ENCODE measurements at regions not wholly inside any gene's neighbourhood (a gene's known extent, or its start where the extent isn't known, plus 50 kb on each side); places are given as distances from the start of the nearest gene placed in this dataset.
"Not testable (repeated sequence)": the region's sequence is repeated elsewhere in the genome, so short reads cannot be mapped to it uniquely, and the experiment has no call there.

GRCh38 chr6:81624453-81624852 lies 128.0 kb downstream of the TENT5A start:
- no peak for DNase-seq (ENCODE audit: low read depth)

- DNase-seq (ENCODE audit: low read depth): no peak
These were observed 129.2 kb downstream of the TENT5A start for GRCh38 chr6:81623106-81623759.

GRCh38 chr6:81621816-81622395 lies 130.6 kb downstream of the TENT5A start:
- no peak for DNase-seq (ENCODE audit: low read depth)

- no peak for DNase-seq (ENCODE audit: low read depth)
These were observed 138.2 kb downstream of the TENT5A start for GRCh38 chr6:81614292-81614691.

GRCh38 chr6:81613606-81614005 lies 138.9 kb downstream of the TENT5A start:
- DNase-seq (ENCODE audit: low read depth): no peak

- DNase-seq (ENCODE audit: low read depth): no peak
These were observed 140.3 kb downstream of the TENT5A start for GRCh38 chr6:81612136-81612535.

GRCh38 chr6:81609736-81610135 lies 142.7 kb downstream of the TENT5A start:
- DNase-seq (ENCODE audit: low read depth): no peak

GRCh38 chr6:81608776-81609175 lies 143.7 kb downstream of the TENT5A start:
- DNase-seq (ENCODE audit: low read depth): no peak

- no peak for DNase-seq (ENCODE audit: low read depth)
These were observed 145.5 kb downstream of the TENT5A start for GRCh38 chr6:81606965-81607381.

- no peak for DNase-seq (ENCODE audit: low read depth)
These were observed 147.0 kb downstream of the TENT5A start for GRCh38 chr6:81605526-81605925.

DNA sequence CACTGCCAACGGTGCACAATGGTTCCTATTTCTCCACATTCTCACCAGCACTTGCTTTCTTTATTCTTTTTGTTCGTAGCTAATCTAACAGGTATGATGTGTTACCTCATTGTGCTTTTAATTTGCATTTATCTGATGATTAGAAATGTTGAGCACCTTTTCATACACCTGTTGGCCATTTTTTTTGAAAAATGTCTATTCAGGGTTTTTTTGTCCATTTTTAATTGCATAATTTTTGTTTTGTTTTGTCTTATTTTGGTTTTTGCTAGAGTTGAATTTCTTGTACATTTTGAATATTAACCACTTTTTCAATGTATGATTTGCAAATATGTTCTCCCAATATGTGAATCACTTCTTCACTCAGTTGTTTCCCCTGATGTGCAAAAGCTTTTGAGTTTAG lies 150.6 kb downstream of the TENT5A start:
- no peak for DNase-seq (ENCODE audit: low read depth)

GRCh38 chr6:81600488-81600887 lies 152.0 kb downstream of the TENT5A start:
- DNase-seq (ENCODE audit: low read depth): not testable (repeated sequence)

DNA sequence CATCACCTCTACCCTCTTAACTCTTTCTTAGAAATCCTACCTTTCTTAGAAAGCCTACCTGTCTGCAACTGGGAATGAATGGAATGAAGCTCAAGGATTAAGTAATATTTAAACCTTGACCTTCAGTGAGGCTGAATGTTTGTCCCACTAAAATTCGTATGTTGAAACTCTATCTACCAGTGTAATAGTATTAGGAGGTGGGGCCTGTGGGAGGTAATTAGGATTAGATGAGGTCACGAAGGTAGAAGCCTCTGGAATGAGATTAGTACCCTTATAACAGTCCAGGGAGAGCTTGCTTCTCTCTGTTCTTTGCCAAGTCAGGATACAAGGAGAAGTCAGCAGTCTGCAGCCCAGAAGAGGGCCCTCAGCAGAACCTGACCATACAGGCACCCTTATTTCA lies 158.0 kb downstream of the TENT5A start:
- DNase-seq (ENCODE audit: low read depth): no peak

GRCh38 chr6:81590314-81590691 lies 162.2 kb downstream of the TENT5A start:
- no peak for DNase-seq (ENCODE audit: low read depth)

DNA sequence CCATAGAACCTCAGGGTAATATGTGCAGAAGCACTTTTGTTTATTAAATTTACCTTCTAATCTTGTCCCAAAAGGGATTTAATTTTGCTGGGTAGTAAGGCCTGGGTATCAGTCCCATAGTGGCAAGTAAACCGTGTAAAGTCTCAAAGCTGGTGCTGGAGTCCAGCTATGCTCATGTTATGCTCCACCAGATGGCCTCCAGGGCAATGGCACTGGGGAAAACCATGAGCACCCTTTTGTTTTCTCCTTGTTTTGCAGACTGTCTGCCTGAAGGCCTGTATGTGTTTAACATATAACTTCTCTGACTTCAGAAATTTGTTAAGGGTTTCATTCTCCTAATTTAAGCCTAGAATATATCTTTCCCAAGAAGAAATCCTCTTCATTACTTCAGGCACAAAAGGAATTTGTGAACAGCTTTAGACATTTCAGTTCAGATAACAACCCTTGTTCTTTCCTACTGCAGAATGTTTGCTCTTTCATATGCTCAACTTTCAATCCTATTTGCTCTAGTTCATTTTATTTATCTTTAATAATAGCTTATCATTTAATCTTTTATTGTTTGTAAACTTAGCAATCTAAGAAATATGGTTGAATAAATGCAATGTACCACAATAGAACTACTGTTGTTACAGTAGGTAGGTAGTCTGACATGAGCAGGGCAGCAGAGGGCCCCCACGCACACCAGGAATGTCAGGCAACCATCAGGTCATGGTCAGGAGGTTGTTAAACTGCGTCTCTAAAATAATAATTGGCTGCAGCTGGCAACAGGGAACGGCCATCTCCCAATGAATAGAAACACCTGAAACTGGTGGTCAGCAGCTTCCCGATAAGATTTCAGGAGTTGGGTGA lies 162.8 kb downstream of the TENT5A start:
- DNase-seq (ENCODE audit: low read depth): no peak

GRCh38 chr6:81585686-81586085 lies 166.8 kb downstream of the TENT5A start:
- not testable (repeated sequence) for DNase-seq (ENCODE audit: low read depth)

GRCh38 chr6:81584156-81584555 lies 168.3 kb downstream of the TENT5A start:
- DNase-seq (ENCODE audit: low read depth): not testable (repeated sequence)

- no peak for DNase-seq (ENCODE audit: low read depth)
These were observed 177.0 kb downstream of the TENT5A start for GRCh38 chr6:81575442-81575841.

DNA sequence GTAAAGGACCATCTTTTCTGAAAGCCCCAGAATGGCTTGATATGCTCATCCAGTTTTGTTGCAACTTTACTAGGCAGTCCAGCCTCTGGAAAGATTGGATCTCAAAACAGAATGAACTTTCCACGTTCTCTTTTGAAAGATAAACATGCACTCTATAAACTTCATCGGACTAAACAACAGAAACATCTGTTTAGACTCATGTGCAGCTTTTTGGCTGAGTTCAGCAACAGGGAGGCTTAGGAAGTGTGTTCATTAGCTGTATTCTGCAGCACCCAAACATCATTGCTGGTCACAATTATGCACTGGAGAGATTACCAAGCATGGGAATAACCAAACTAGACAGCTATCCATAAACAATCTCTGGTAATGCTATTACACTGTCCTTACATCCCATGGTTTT lies 180.5 kb downstream of the TENT5A start:
- DNase-seq (ENCODE audit: low read depth): no peak

DNA sequence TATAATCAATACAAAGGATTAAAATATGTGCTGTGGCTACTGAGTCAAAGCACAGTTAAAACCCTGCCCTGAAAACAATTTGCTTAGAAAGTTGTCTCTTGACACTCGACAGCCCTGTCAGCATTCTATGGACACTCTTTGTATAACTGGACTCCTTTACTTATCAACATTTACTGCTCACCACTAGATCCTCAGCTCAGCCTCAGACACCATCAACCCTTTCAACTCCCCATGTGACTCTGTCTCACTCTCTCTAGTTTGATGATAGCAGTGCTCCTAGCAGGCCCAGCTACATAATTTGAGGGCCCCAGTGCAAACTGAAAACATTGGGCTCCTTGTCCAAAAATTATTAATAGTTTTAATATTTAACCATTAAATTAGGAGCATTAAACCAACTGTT lies 181.8 kb downstream of the TENT5A start:
- no peak for DNase-seq (ENCODE audit: low read depth)

GRCh38 chr6:81568973-81569372 lies 183.5 kb downstream of the TENT5A start:
- DNase-seq (ENCODE audit: low read depth): no peak

DNA sequence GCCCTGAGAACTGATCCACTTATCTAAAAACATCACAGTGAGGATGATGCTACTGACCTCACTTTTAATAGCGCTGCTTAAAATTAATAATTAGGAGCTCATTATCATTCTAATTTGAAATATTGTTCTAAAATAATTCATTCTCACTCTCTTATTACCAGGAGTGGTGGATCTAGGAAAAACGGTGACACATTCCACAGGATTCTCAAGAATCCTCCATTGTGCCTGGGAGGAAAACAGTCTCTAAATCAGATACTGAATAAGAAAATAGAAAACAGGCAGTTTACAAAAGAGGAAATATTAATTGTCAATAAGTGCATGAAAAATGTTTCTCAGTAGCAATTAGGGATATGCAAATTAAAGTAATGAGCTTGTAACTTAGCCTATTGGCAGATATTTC lies 187.4 kb downstream of the TENT5A start:
- DNase-seq (ENCODE audit: low read depth): no peak

GRCh38 chr6:81564470-81565068 lies 187.9 kb downstream of the TENT5A start:
- DNase-seq (ENCODE audit: low read depth): no peak
